Stimulated activated CD8-positive, alpha-beta memory T cell treated with anti-CD3 and anti-CD28 coated beads, Interleukin-15, amount 100 ng/mL, for 4 hours (primary cell): ENCODE measurements at regions not wholly inside any gene's neighbourhood (a gene's known extent, or its start where the extent isn't known, plus 50 kb on each side); places are given as distances from the start of the nearest gene placed in this dataset.

Source experiments
- DNase-seq, 2 donors: peaks; one replicate each; pipeline ENCODE4 v3.0.0-alpha.2; 2020; ENCODE audit warnings: low read depth in 2 of 2

- no peak for DNase-seq
Measured at GRCh38 chr20:24106150-24106800, 117.7 kb upstream of the GGTLC1 start.

- DNase-seq, result no peak
Measured at GRCh38 chr20:24102749-24103333, 114.3 kb upstream of the GGTLC1 start.

DNA sequence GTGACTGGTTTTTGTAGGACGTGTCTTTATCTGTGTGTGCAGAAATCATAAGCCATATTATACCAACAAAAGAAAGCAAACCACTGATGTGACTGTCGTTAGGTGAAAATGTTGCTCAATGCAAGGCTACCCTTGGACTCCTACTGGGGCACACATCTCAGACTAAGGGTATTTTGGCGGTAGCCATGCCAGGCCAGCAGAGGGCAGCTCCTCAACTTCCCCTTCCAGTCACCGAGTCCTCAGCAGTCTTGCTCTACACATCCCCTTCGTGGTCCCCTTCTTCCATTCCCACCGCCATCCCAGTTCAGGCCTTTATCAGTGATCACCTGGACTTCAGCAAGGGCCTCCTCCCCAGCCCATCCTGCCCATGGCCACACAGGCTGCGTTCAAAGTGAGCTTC is 113.7 kb upstream of the GGTLC1 start:
- DNase-seq, result no peak

GRCh38 chr20:24100370-24101011 is 111.9 kb upstream of the GGTLC1 start:
- DNase-seq, result peak; percentile 3 to 27

GRCh38 chr20:24098886-24099285 is 110.3 kb upstream of the GGTLC1 start:
- no peak for DNase-seq

DNA sequence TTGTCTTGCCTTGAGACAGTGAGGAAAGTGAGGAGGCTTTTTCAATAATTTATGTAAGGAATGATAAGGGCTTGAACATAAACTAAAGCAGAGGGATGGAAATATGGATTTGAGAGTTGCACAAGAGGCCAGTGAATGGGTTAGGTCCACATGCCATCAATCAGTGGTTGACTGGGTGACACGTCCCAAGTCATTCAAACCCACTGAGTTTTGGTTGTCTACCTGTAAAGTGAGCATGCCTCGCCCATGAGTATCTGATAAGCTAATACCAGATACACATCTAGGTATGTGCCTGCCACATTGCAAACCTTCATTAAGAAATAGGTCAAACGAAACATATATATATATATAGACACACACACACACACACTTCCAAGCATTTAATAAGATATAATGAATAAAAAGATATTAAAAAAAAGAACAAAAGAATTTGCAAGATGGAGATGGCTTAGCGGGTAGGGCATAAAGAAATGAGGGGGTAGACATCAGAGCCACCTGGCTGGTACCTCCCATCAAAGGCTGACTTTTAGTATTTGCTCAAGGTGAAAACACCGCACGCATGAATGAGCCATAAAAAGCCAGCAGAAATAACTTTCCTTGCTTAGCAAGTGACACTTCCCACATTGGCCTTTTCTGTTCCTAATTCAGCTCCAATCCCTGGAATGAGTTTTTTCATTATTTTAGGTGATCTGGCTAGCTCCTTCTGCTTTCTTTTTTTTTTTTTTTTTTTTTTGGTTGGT is 109.1 kb upstream of the GGTLC1 start:
- no peak for DNase-seq

DNA sequence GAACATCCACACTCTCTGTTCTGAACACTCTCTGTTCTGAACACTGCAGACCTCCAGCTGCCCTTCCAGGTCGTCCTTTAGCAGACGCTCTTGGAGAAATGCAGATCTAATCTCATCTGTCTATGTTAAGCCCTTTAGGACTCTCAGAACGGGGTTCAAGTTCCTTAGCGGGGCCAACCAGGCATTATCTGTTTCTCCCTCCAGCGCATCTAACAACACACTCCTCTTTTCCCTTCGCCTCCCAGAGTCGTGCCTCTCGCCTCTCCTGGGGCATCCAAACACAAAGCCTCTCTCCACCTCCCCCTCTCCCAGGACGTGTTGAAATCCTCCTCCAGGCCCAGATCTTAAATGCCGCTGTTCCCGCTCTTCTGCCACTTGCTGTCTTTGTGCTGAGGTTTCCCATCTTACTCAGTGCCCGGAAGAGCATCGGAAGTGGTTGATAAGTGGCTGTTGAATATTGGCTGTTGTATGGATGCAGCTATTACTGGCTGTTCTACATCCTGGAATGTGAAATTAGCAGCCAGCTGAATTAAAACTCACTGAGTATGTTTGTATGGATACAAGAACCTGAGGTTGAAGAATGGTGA is 108.4 kb upstream of the GGTLC1 start:
- no peak for DNase-seq

GRCh38 chr20:24096264-24096663 is 107.7 kb upstream of the GGTLC1 start:
- no peak for DNase-seq

GRCh38 chr20:24095756-24096155 is 107.2 kb upstream of the GGTLC1 start:
- DNase-seq, result no peak

- no peak for DNase-seq
Measured at GRCh38 chr20:24095303-24095702, 106.7 kb upstream of the GGTLC1 start.

DNA sequence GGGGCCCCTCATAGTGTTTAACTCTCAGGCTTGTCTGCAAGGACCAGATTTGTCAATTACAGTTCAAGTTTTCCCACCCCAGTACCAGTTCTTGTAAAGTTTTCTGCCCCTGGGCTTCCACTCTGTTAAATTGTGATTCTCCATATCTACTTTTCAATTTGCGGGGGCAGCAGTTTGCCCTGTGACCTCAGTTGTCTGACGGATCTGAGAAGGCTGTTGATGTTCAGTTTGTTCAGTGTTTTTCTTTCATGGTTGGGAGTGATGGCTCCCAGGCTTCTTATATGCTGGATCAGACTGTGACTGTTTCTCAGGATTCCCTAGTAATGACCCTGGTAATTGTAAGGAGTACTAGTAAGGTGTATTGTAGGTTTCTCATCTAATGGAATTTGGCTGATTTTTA is 101.0 kb upstream of the GGTLC1 start:
- no peak for DNase-seq

DNA sequence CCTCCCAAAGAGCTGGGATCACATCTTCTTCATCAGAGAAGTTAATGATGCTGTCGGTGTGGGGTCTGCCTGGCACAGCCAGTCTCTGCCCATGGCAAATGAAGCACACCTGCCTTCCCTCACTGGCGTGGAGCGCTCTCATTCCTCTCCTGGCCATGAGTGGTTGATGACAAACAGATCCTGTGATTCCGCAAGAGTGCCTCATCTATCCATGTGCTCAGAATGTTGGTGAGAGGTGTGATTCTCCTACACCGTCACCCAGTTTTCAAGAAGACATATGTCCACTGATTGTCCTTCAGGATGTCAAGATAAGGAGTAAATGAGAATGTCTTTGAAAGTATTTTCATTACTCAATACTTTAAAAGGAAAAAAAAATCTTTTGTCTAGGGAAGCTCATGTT is 97.5 kb upstream of the GGTLC1 start:
- DNase-seq, result no peak

GRCh38 chr20:24084281-24084680 is 95.7 kb upstream of the GGTLC1 start:
- no peak for DNase-seq

DNA sequence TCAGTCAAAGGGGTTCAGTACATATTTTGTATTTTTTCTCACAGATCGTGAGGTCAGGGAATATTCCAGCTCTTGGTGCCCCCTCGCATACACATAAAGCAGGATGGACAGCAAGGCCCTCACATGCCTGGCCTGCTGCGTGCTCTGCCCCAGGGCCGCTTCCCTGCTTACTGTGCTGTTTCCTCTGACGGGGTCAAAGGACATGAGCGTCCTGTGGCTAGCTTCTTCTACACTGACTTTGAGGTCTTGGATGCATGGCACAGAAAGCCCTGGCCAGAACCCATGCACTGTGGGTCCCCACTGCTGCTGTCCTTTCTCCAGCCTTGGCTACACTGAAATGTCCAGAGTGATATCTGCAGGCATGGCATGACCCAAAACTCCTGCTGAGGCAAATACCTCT is 92.5 kb upstream of the GGTLC1 start:
- no peak for DNase-seq

DNA sequence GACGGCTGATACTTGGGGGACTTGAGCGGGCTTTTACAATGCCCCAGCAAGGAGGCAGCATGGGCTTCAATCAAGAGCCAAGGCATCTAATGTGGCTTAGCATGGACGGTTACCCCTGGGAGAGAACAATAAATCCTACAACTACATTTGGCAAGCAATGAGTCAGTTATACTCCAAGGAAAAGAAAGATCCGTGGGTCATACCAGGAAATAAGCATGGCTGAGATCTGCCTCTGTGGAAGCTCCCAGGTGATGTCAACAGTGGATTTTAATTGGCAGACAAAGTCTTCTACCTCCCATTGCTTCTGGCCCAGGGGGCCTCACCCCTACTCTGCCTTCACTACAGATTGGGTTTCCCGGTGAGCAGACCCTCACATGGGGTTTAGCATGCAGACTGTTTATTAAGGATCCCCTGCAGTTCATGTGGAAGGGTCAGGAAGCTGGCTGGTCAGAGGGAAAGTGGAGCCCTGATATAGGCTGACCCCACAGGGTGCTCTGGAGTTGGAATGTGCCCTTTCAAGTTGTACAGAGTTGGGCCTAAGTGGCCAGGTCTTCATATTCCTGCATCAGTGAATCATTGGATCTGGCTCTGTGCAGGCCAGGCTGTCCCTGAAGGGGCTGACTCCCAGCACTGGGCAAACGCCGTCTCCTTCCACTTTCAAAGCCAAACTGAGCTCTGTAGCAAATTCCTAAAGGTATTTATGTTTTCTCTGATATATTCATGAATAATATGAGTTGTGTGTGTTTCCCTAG is 91.3 kb upstream of the GGTLC1 start:
- DNase-seq, result no peak

- no peak for DNase-seq
Measured at GRCh38 chr20:24077145-24077544, 88.6 kb upstream of the GGTLC1 start.

DNA sequence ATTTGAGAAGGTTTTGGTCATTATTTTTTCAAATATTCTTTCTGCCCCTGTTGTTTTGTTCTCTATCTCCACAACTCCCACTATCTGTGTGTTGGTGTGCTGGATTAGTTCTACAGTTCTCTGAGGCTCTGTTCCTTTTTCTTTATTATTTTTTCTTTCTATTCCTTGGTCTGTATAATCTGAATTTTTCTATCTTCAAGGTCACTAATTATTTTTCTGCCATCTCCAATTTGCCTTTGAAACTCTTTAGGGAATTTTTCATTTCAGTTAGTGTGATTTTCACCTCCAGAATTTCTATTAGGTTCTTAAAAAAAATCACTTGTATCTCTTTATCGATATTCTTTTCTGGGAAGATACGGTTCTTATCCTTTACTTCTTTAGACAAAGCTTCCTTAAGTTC is 82.1 kb upstream of the GGTLC1 start:
- DNase-seq, result no peak

DNA sequence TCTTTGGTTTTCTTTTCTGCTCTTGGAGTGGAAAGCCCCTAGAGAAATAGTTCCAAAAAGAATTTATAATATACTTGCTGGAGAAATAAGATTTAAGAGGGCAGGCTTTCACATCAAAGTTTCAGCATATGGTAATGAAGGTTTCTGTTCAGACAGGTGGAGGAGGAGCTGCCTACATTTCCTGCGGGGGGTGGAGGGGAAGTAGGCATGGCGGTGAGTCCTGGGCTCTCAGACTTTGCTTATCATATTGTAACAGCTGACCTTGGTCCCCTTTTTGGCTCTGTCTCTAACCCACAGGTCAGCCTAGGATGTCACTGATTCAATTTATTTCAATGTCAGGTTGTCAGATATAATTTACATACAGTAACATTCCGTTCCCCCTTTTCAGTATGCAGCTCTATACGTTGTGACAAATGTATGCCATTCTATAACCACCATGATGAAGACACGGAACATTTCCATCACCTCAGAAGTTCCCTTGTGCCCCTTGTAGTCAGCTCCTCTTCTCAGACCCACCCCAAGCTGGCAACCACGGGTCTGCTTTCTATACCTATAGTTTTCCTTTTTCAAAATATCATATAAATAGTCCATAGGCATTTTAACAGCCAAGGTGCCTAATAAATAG is 77.6 kb upstream of the GGTLC1 start:
- no peak for DNase-seq

- DNase-seq, result no peak
Measured at GRCh38 chr20:24064915-24065314, 76.3 kb upstream of the GGTLC1 start.

- no peak for DNase-seq
Measured at GRCh38 chr20:24064092-24064491, 75.5 kb upstream of the GGTLC1 start.

DNA sequence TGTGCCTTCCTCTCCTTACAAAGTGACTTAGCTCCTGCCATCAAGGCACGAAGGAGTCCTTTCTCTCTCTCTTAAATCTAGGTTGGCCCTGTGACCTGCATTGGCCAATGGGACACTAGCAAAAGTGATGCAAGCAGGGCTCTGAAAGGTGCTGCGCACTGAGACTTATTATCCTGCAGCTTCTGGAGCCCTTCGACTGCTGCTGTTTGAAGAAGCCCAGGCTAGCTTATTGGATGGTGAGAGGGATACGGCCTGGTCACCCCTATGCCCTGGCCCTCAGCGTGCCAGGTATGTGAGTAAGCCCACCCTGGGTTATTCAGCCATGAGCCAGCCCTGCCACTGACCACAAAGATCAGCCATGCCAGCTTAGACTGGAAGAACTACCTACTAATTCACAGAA is 74.5 kb upstream of the GGTLC1 start:
- DNase-seq, result no peak
